Vagina (tissue), 2 donors: ENCODE measurements at regions not wholly inside any gene's neighbourhood (a gene's known extent, or its start where the extent isn't known, plus 50 kb on each side); places are given as distances from the start of the nearest gene placed in this dataset.

ENCODE experiments used
- POLR2A ChIP-seq, 2 donors: fragments of 450-650 bp; IDR thresholded peaks; one replicate each; pipeline ENCODE4 v1.6.1; 2017; ENCODE audit warnings: antibody characterized with exemption in 2 of 2, mild to moderate bottlenecking in 2 of 2, moderate library complexity in 2 of 2
- TF ChIP-seq, protein P1 (sequence below), 3 experiments: fragments of 450-650 bp in 2 of 3; fragments of 200-600 bp in 1 of 3; sonication (generic) in 1 of 3; IDR thresholded peaks; one replicate each; pipeline ENCODE4 v1.5.1; 2017 to 2019; ENCODE audit warnings: antibody characterized with exemption in 3 of 3, mild to moderate bottlenecking in 2 of 3, moderate library complexity in 2 of 3

GRCh38 chr7:380139-380485 is 90.1 kb downstream of the FOXL3 start:
- no peak for TF ChIP-seq POLR2A (IDR thresholded peaks at IDR 0.05)
- TF ChIP-seq, protein P1, sequence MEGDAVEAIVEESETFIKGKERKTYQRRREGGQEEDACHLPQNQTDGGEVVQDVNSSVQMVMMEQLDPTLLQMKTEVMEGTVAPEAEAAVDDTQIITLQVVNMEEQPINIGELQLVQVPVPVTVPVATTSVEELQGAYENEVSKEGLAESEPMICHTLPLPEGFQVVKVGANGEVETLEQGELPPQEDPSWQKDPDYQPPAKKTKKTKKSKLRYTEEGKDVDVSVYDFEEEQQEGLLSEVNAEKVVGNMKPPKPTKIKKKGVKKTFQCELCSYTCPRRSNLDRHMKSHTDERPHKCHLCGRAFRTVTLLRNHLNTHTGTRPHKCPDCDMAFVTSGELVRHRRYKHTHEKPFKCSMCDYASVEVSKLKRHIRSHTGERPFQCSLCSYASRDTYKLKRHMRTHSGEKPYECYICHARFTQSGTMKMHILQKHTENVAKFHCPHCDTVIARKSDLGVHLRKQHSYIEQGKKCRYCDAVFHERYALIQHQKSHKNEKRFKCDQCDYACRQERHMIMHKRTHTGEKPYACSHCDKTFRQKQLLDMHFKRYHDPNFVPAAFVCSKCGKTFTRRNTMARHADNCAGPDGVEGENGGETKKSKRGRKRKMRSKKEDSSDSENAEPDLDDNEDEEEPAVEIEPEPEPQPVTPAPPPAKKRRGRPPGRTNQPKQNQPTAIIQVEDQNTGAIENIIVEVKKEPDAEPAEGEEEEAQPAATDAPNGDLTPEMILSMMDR (IDR thresholded peaks at IDR 0.05), result no peak
